Tibial nerve (tissue), 4 donors: ENCODE measurements at regions not wholly inside any gene's neighbourhood (a gene's known extent, or its start where the extent isn't known, plus 50 kb on each side); places are given as distances from the start of the nearest gene placed in this dataset.

Experiments
- EP300 ChIP-seq, 2 donors: sonication (generic); formaldehyde crosslinking; IDR thresholded peaks; one replicate each; pipeline ENCODE4 v1.6.1; 2017; ENCODE audit warnings: antibody characterized with exemption in 2 of 2, mild to moderate bottlenecking in 1 of 2
- POLR2A ChIP-seq, 2 donors: fragments of 450-650 bp; IDR thresholded peaks; one replicate each; pipeline ENCODE4 v1.6.1; 2017; ENCODE audit warnings: antibody characterized with exemption in 2 of 2, mild to moderate bottlenecking in 2 of 2, moderate library complexity in 2 of 2
- TF ChIP-seq, protein P1 (sequence below), 5 experiments: fragments of 200-600 bp in 3 of 5; fragments of 450-650 bp in 2 of 5; sonication (generic) in 3 of 5; IDR thresholded peaks; one replicate each; pipeline ENCODE4 v1.5.1; 2016 to 2019; ENCODE audit warnings: antibody characterized with exemption in 5 of 5, mild to moderate bottlenecking in 3 of 5, moderate library complexity in 2 of 5

DNA sequence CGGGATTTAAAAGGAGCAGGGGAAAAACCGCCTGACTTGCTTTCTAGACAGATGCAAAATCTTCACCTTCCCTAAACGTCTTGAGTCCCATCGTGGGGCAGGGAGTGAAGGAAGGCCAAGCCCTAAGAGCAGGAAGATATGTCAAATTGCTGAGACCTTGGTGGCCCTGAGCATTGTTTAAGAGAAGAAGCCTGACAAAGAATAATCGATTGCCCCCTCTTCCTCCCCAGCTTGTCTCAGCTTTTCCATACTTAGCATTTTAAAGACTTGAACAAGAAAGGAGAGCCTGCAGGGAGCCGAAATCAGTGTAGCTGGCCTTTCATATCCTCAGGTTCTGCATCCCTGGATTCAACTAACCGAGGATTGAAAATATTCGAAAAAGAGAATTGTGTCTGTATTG is 157.6 kb upstream of the DLX2 start:
- TF ChIP-seq, protein P1, sequence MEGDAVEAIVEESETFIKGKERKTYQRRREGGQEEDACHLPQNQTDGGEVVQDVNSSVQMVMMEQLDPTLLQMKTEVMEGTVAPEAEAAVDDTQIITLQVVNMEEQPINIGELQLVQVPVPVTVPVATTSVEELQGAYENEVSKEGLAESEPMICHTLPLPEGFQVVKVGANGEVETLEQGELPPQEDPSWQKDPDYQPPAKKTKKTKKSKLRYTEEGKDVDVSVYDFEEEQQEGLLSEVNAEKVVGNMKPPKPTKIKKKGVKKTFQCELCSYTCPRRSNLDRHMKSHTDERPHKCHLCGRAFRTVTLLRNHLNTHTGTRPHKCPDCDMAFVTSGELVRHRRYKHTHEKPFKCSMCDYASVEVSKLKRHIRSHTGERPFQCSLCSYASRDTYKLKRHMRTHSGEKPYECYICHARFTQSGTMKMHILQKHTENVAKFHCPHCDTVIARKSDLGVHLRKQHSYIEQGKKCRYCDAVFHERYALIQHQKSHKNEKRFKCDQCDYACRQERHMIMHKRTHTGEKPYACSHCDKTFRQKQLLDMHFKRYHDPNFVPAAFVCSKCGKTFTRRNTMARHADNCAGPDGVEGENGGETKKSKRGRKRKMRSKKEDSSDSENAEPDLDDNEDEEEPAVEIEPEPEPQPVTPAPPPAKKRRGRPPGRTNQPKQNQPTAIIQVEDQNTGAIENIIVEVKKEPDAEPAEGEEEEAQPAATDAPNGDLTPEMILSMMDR (IDR thresholded peaks at IDR 0.05): no peak
- TF ChIP-seq EP300 (IDR thresholded peaks at IDR 0.05) (no peak), POLR2A (IDR thresholded peaks at IDR 0.05) (no peak)
